Ovary (tissue), 3 donors: ENCODE measurements at regions not wholly inside any gene's neighbourhood (a gene's known extent, or its start where the extent isn't known, plus 50 kb on each side); places are given as distances from the start of the nearest gene placed in this dataset.

Experiments used
- CTCF ChIP-seq, 3 donors: fragments of 450-650 bp in 2 of 3; fragments of 200-600 bp in 1 of 3; IDR thresholded peaks; one replicate each; pipeline versions ENCODE4 v1.5.1 to v1.8.0; 2016 to 2022; ENCODE audit warnings: antibody characterized with exemption in 3 of 3, mild to moderate bottlenecking in 1 of 3
- POLR2A ChIP-seq: fragments of 450-650 bp; IDR thresholded peaks from one replicate; pipeline ENCODE4 v1.6.1; 2017; ENCODE audit warnings: antibody characterized with exemption, mild to moderate bottlenecking, moderate library complexity
- donor health status: DM: no; HTN: no; CAD: no.

DNA sequence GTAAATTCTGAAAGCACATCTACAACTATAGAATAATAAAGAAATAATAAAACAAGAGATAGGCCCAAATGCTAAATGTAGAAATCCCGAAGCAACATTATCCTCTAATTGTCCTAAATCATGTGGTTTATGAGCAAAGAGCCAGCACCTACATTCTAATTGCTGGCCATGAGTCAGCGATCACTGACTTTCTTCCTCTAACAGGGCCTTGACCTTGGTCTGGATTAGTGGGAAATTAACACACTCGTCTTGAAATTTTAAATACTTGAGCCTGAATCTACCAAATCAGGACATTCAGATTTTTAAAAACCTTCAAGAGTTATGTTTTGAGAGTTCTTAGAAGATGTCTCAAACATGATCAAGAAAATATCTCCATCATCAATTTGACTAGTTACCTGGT is 727.6 kb downstream of the METTL15 start:
- TF ChIP-seq CTCF (IDR thresholded peaks at IDR 0.05) = no peak
- TF ChIP-seq POLR2A = no peak
